ENCODE measurements at regions not wholly inside any gene's neighbourhood (a gene's known extent, or its start where the extent isn't known, plus 50 kb on each side); places are given as distances from the start of the nearest gene placed in this dataset.
A peak's percentile ranks its signal among the peaks of the same experiment; 100 is the strongest.

DNA sequence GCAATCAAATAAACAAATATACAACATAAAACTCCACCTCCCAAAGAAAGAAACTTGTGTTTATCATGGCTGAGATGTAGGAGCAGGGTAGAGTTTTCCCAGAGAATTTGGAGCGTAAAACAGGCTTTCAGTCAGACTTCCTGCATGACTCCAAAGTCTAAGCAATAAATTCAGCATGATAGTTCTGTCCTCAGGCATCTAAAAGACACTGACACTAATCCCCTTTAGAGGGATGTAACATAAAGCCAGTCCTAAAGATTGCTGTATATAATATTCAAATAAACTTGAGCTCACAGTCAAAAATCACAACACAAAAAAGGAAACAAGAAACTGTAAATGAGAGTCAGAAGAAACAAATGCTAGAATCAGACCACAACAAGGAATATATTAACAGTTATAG is 234.4 kb downstream of the CENPW start:
- H3K4me3 ChIP-seq (ENCODE audit: low read depth, low read length): no peak overlapping the region
- DNase-seq (ENCODE audit: low read depth): no peak
- TF ChIP-seq, protein P1, sequence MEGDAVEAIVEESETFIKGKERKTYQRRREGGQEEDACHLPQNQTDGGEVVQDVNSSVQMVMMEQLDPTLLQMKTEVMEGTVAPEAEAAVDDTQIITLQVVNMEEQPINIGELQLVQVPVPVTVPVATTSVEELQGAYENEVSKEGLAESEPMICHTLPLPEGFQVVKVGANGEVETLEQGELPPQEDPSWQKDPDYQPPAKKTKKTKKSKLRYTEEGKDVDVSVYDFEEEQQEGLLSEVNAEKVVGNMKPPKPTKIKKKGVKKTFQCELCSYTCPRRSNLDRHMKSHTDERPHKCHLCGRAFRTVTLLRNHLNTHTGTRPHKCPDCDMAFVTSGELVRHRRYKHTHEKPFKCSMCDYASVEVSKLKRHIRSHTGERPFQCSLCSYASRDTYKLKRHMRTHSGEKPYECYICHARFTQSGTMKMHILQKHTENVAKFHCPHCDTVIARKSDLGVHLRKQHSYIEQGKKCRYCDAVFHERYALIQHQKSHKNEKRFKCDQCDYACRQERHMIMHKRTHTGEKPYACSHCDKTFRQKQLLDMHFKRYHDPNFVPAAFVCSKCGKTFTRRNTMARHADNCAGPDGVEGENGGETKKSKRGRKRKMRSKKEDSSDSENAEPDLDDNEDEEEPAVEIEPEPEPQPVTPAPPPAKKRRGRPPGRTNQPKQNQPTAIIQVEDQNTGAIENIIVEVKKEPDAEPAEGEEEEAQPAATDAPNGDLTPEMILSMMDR (conservative IDR thresholded peaks at IDR 0.05; ENCODE audit: low read depth, low read length): no peak

DNA sequence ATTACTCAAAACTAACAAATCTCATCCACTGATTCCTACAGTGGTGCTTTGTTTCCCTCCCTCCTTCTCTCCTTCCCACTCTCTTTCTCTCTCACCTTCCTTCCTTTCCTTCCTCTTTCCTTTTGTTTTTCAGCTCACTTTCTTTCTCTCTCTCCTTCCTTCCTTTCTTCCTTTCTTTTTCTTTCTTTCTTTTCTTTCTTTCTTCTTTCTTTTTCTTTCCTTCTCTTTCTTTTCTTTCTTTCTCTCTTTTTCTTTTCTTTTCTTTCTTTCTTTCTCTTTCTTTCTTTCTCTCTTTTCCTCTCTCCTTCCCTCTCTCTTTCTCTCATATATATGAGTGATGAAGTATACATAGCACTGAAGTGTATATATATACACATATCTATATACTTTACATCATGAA is 241.4 kb downstream of the CENPW start:
- TF ChIP-seq, protein P1 (conservative IDR thresholded peaks at IDR 0.05; ENCODE audit: low read depth, low read length): no peak
- no peak for DNase-seq (ENCODE audit: low read depth)
- H3K4me3 ChIP-seq (ENCODE audit: low read depth, low read length): no peak overlapping the region

DNA sequence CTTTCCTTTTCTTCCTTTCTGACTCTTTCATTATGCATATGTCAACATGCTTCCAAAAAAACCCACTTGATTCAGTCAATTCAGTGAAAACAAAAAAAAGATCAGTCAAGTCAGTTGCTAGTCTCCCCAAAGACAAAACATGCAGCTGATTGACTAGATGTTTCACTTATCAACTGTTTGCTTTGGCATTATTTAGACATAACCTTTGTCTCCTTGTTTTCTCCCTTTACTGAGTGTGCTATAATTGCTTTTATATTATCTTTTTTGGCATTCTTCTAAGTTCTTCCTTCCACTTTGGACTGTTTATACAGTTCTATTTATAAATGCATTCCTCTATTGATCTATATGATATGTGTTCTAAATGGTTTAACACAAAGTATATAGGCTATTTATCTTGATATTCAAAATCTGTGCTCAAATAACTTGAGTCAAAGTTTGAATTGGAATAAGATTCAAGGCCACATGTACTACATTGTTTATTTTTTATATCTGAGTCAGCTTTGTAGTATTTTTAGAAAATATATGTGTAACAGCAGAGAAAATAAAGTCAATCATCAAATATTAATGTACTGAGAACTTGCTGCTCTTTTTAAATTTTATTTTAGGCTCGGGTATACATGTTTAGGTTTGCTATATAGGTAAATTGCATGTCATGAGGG is 260.5 kb downstream of the CENPW start:
- DNase-seq (ENCODE audit: low read depth): peak; percentile 4
- no peak overlapping the region for H3K4me3 ChIP-seq (ENCODE audit: low read depth, low read length)
- TF ChIP-seq, protein P1 (conservative IDR thresholded peaks at IDR 0.05; ENCODE audit: low read depth, low read length): no peak

DNA sequence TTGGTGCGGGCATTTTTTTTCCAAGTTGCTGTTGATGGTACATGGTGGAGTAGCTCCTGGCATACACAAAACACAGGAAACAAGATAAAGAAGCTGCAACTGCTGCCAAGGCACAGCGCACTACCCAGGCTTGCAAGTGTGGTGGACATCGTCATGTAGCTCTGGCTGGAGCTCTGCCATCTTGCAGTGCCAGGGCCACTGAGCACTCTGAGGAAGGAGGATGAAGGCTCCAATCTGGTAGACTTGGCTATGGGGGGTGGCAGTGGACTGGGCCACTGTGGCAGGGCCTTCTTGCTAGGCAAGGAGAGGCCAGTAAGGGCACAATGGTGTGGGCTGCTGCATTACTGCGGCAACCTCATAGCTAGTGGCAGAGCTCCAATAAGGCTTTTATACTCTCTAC is 263.5 kb downstream of the CENPW start:
- DNase-seq (ENCODE audit: low read depth): no peak
- H3K4me3 ChIP-seq (ENCODE audit: low read depth, low read length): no peak overlapping the region
- TF ChIP-seq, protein P1 (conservative IDR thresholded peaks at IDR 0.05; ENCODE audit: low read depth, low read length): no peak

DNA sequence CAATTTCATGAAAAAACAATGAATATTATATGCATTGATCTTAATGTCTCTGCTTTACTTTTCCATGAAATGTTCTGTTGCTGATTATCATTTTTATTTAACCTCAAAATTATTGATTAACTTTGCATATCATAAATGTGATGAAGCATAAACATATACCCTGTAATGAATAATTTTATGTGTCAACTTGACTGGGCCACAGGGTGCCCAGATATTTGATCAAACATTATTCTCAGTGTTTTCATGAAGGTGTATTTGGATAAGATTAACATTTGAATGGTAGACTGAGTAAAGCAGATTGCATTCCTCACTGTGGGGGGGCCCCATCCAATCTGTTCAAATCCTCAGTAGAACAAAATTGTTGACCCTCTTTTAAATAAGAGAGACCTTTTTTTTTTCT is 265.2 kb downstream of the CENPW start:
- H3K4me3 ChIP-seq (ENCODE audit: low read depth, low read length): no peak overlapping the region
- DNase-seq (ENCODE audit: low read depth): no peak
- TF ChIP-seq, protein P1 (conservative IDR thresholded peaks at IDR 0.05; ENCODE audit: low read depth, low read length): no peak

DNA sequence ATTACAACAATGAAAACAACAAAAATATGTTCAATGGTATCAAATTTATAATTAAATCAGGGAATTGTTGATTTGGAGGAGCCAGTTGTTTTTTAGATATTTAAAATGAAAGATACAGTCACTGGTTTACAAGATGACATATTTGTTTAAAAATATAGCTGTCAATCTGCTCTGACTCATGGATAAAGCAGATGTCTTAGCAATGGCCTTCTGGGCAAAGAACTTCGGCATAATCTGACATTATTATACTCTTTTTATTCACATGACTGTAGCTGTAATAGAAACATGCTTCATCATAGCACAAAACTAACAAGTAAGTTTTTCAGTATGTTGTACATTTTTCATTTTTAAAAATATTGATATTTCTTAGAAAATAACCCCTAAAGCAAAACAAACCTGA is 267.4 kb downstream of the CENPW start:
- TF ChIP-seq, protein P1 (conservative IDR thresholded peaks at IDR 0.05; ENCODE audit: low read depth, low read length): no peak
- no peak overlapping the region for H3K4me3 ChIP-seq (ENCODE audit: low read depth, low read length)
- DNase-seq (ENCODE audit: low read depth): no peak

DNA sequence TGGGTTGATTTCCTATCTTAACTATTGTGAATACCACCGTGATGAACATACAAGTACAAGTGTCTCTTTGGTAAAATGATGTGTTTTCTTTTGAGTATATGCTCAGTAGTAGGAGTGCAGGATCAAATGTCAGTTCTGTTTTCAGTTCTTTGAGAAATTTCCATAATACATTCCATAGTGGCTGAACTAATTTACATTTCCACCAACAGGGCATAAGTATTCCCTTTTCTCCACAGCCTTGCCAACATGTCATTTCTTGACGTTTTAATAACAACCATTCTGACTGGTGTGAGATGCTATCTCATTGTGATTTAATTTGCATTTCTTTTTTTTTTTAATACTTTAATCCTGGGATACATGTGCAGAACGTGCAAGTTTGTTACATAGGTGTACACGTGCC is 268.8 kb downstream of the CENPW start:
- no peak for DNase-seq (ENCODE audit: low read depth)
- TF ChIP-seq, protein P1 (conservative IDR thresholded peaks at IDR 0.05; ENCODE audit: low read depth, low read length): no peak
- H3K4me3 ChIP-seq (ENCODE audit: low read depth, low read length): no peak overlapping the region

Measured in choroid plexus epithelial cell (primary cell).